H9 (cell line): ENCODE measurements at regions not wholly inside any gene's neighbourhood (a gene's known extent, or its start where the extent isn't known, plus 50 kb on each side); places are given as distances from the start of the nearest gene placed in this dataset.

ENCODE experiments used
- DNase-seq: peaks from one replicate; pipeline ENCODE4 v3.0.0-alpha.2; 2017
- H2AFZ ChIP-seq: one replicate; pipeline ENCODE4 v1.6.1; 2013; ENCODE audit warnings: mild to moderate bottlenecking, low read length, control low read depth, moderate library complexity
- H2AK5ac ChIP-seq: 2 replicates; pipeline ENCODE4 v1.6.1; 2013; ENCODE audit warnings: low read length, control low read depth, mixed read lengths; ENCODE audit not compliant: insufficient read length
- H2BK120ac ChIP-seq: one replicate; pipeline ENCODE4 v1.6.1; 2013; ENCODE audit warnings: low read depth, mild to moderate bottlenecking, low read length, control low read depth, inconsistent platforms; ENCODE audit not compliant: poor library complexity, severe bottlenecking
- H2BK12ac ChIP-seq: 2 replicates; pipeline ENCODE4 v1.6.1; 2013; ENCODE audit warnings: low read length, control low read depth, mixed read lengths, low read depth; ENCODE audit not compliant: insufficient read length
- H2BK15ac ChIP-seq: 2 replicates; pipeline ENCODE4 v1.6.1; 2013; ENCODE audit warnings: low read depth, low read length, control low read depth
- H2BK20ac ChIP-seq: one replicate; pipeline ENCODE4 v1.6.1; 2013; ENCODE audit warnings: low read depth, mild to moderate bottlenecking, low read length, control low read depth, inconsistent platforms; ENCODE audit not compliant: poor library complexity, severe bottlenecking
- H2BK5ac ChIP-seq: 2 replicates; pipeline ENCODE4 v1.6.1; 2013; ENCODE audit warnings: low read length, control low read depth, mixed read lengths; ENCODE audit not compliant: insufficient read length
- H3K14ac ChIP-seq: 2 replicates; pipeline ENCODE4 v1.6.1; 2013; ENCODE audit warnings: low read length, control low read depth; ENCODE audit not compliant: insufficient read depth
- H3K18ac ChIP-seq: 2 replicates; pipeline ENCODE4 v1.6.1; 2013; ENCODE audit warnings: low read depth, mild to moderate bottlenecking, mixed read lengths, low read length, control low read depth; ENCODE audit not compliant: insufficient read length
- H3K23ac ChIP-seq: 2 replicates; pipeline ENCODE4 v1.6.1; 2013; ENCODE audit warnings: low read length, control low read depth, mixed read lengths, low read depth; ENCODE audit not compliant: insufficient read length
- H3K23me2 ChIP-seq: 2 replicates; pipeline ENCODE4 v1.6.1; 2013; ENCODE audit warnings: low read depth, mild to moderate bottlenecking, mixed read lengths, low read length, control low read depth; ENCODE audit not compliant: insufficient read length, poor library complexity, severe bottlenecking
- H3K27ac ChIP-seq: 2 replicates; pipeline ENCODE4 v1.5.1; 2013; ENCODE audit warnings: low read length, control low read depth, mixed read lengths, low read depth; ENCODE audit not compliant: insufficient read length
- H3K27me3 ChIP-seq: 2 replicates; pipeline ENCODE4 v1.6.1; 2013; ENCODE audit warnings: low read length, control low read depth, inconsistent platforms; ENCODE audit not compliant: insufficient read depth
- H3K4ac ChIP-seq: 2 replicates; pipeline ENCODE4 v1.6.1; 2013; ENCODE audit warnings: low read depth, mild to moderate bottlenecking, control low read depth, inconsistent platforms, low read length, moderate library complexity
- H3K4me1 ChIP-seq: 2 replicates; pipeline ENCODE4 v1.6.1; 2013; ENCODE audit warnings: low read length, control low read depth, inconsistent platforms; ENCODE audit not compliant: insufficient read depth
- H3K4me2 ChIP-seq: 2 replicates; pipeline ENCODE4 v1.6.1; 2013; ENCODE audit warnings: low read length, control low read depth, mixed read lengths; ENCODE audit not compliant: insufficient read length, insufficient read depth
- H3K56ac ChIP-seq: 2 replicates; pipeline ENCODE4 v1.6.1; 2013; ENCODE audit warnings: low read depth, mild to moderate bottlenecking, mixed read lengths, low read length, control low read depth; ENCODE audit not compliant: insufficient read length
- H3K79me1 ChIP-seq: 2 replicates; pipeline ENCODE4 v1.6.1; 2013; ENCODE audit warnings: low read depth, mild to moderate bottlenecking, moderate library complexity, low read length, control low read depth, inconsistent platforms; ENCODE audit not compliant: insufficient read depth, poor library complexity, severe bottlenecking
- H3K79me2 ChIP-seq: 2 replicates; pipeline ENCODE4 v1.6.1; 2013; ENCODE audit warnings: low read length, control low read depth, inconsistent platforms; ENCODE audit not compliant: insufficient read depth
- H3K9ac ChIP-seq: 2 replicates; pipeline ENCODE4 v1.6.1; 2013; ENCODE audit warnings: low read length, control low read depth, mixed read lengths; ENCODE audit not compliant: insufficient read length; ENCODE audit errors: extremely low read depth
- H3K9me3 ChIP-seq: one replicate; pipeline ENCODE4 v1.6.1; 2013; ENCODE audit warnings: low read depth, low read length, inconsistent platforms; ENCODE audit not compliant: control insufficient read depth
- H3T11ph ChIP-seq: one replicate; pipeline ENCODE4 v1.6.1; 2013; ENCODE audit warnings: mild to moderate bottlenecking, low read length, control low read depth, inconsistent platforms
- H4K20me1 ChIP-seq: one replicate; pipeline ENCODE4 v1.6.1; 2013; ENCODE audit not compliant: control insufficient read depth, insufficient read length, insufficient read depth
- H4K5ac ChIP-seq: 2 replicates; pipeline ENCODE4 v1.6.1; 2013; ENCODE audit warnings: low read depth, mild to moderate bottlenecking, mixed read lengths, low read length, control low read depth; ENCODE audit not compliant: insufficient read length
- H4K8ac ChIP-seq: replicated peaks from 2 replicates; pipeline ENCODE4 v1.6.1; 2013; ENCODE audit warnings: low read length, control low read depth, mixed read lengths, low read depth; ENCODE audit not compliant: insufficient read length
- H4K91ac ChIP-seq: 2 replicates; pipeline ENCODE4 v1.6.1; 2013; ENCODE audit warnings: low read depth, mild to moderate bottlenecking, moderate library complexity, mixed read lengths, low read length, control low read depth; ENCODE audit not compliant: insufficient read length
- H3K27ac Mint-ChIP-seq, 3 experiments: 2 replicates in 2 of 3; 3 replicates in 1 of 3; pipeline ENCODE4 v1.8.0; 2020 to 2021; ENCODE audit warnings: mixed read lengths in 3 of 3, mild to moderate bottlenecking in 1 of 3, moderate library complexity in 1 of 3
- H3K27me3 Mint-ChIP-seq: 2 replicates; pipeline ENCODE4 v1.8.0; 2021; ENCODE audit warnings: low read depth, mild to moderate bottlenecking, moderate library complexity, mixed read lengths
- H3K36me3 Mint-ChIP-seq, 3 experiments: 2 replicates in 2 of 3; 3 replicates in 1 of 3; pipeline ENCODE4 v1.8.0; 2020 to 2021; ENCODE audit warnings: low read depth in 3 of 3, mixed read lengths in 3 of 3; ENCODE audit not compliant: insufficient read depth in 1 of 3
- H3K4me1 Mint-ChIP-seq, 2 experiments: 2 replicates each; pipeline ENCODE4 v1.8.0; 2020; ENCODE audit warnings: mixed read lengths in 2 of 2
- H3K4me3 Mint-ChIP-seq, 2 experiments: 2 replicates in 1 of 2; 3 replicates in 1 of 2; pipeline ENCODE4 v1.8.0; 2020 to 2021; ENCODE audit warnings: mild to moderate bottlenecking in 2 of 2, mixed read lengths in 2 of 2, moderate library complexity in 1 of 2
- H3K9me3 Mint-ChIP-seq, 2 experiments: 2 replicates in 1 of 2; 3 replicates in 1 of 2; pipeline ENCODE4 v1.8.0; 2020; ENCODE audit warnings: mild to moderate bottlenecking in 2 of 2, mixed read lengths in 2 of 2, moderate library complexity in 1 of 2
- TF ChIP-seq, protein P1 (sequence below): fragments of 200-600 bp; sonication (generic); conservative IDR thresholded peaks from 3 replicates; pipeline ENCODE4 v1.8.0; 2021; ENCODE audit warnings: antibody characterized with exemption, mild to moderate bottlenecking

DNA sequence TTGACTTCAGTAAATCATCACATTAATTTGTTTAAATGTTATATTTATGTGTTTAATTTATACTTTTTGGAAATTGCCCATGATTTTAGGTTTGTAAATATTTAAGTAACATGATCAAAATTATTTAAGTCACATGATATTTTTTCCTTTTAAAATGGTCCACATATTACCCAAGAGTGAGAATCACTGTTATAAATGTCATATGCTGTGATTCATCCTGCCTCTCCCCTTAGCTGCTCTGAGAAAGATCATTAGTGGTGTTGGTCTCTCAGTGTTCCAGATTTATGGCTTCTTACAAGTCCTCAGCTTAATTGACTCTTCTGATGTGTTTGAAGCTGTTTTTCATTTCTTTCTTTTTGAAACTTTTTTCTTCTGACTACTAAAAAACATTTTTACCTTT lies 70.1 kb downstream of the SPANXN4 start:
- Mint-ChIP-seq H3K9me3 (peaks cover 50 to 54% of the 10 kb centered on the region in 2 experiments), H3K36me3 (no peaks in the 10 kb centered on the region; a peak in 2 of 7 replicates), H3K27ac (no peak overlapping the region), H3K4me1 (no peaks in the 10 kb centered on the region), H3K27me3 (no peaks in the 10 kb centered on the region), H3K4me3 (no peak overlapping the region)
- no peak overlapping the region for H3K18ac ChIP-seq
- no peak overlapping the region for H3K56ac ChIP-seq
- no peak overlapping the region for H3K14ac ChIP-seq
- no peak overlapping the region for H3K4me2 ChIP-seq
- H2BK20ac ChIP-seq: no peak overlapping the region
- no peak overlapping the region for H4K5ac ChIP-seq
- no peaks in the 10 kb centered on the region for H3K79me1 ChIP-seq
- H3K23ac ChIP-seq: no peak overlapping the region
- H2BK12ac ChIP-seq: no peak overlapping the region
- H4K20me1 ChIP-seq: no peaks in the 10 kb centered on the region
- no peak overlapping the region for H3K27ac ChIP-seq
- no peak for DNase-seq
- H3K23me2 ChIP-seq: no peaks in the 10 kb centered on the region
- no peak overlapping the region for H2BK120ac ChIP-seq
- H3T11ph ChIP-seq: no peak overlapping the region
- H4K91ac ChIP-seq: no peak overlapping the region
- H4K8ac ChIP-seq: no peak overlapping the region
- no peaks in the 10 kb centered on the region for H3K79me2 ChIP-seq
- TF ChIP-seq, protein P1, sequence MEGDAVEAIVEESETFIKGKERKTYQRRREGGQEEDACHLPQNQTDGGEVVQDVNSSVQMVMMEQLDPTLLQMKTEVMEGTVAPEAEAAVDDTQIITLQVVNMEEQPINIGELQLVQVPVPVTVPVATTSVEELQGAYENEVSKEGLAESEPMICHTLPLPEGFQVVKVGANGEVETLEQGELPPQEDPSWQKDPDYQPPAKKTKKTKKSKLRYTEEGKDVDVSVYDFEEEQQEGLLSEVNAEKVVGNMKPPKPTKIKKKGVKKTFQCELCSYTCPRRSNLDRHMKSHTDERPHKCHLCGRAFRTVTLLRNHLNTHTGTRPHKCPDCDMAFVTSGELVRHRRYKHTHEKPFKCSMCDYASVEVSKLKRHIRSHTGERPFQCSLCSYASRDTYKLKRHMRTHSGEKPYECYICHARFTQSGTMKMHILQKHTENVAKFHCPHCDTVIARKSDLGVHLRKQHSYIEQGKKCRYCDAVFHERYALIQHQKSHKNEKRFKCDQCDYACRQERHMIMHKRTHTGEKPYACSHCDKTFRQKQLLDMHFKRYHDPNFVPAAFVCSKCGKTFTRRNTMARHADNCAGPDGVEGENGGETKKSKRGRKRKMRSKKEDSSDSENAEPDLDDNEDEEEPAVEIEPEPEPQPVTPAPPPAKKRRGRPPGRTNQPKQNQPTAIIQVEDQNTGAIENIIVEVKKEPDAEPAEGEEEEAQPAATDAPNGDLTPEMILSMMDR: no peak
- no peaks in the 10 kb centered on the region for H3K27me3 ChIP-seq
- H3K9me3 ChIP-seq: no peaks in the 10 kb centered on the region
- H3K4me1 ChIP-seq: no peaks in the 10 kb centered on the region
- no peak overlapping the region for H2BK15ac ChIP-seq
- H3K9ac ChIP-seq: no peak overlapping the region
- no peak overlapping the region for H2AK5ac ChIP-seq
- H2AFZ ChIP-seq: no peak overlapping the region
- H2BK5ac ChIP-seq: no peak overlapping the region
- H3K4ac ChIP-seq: no peak overlapping the region
